GM12891 (cell line): ENCODE measurements at regions not wholly inside any gene's neighbourhood (a gene's known extent, or its start where the extent isn't known, plus 50 kb on each side); places are given as distances from the start of the nearest gene placed in this dataset.

Experiments used
- PAX5 ChIP-seq: IDR thresholded peaks from 2 replicates; pipeline ENCODE4 v1.6.1; 2011; ENCODE audit warnings: low read length, moderate library complexity, mild to moderate bottlenecking; ENCODE audit not compliant: insufficient read depth, severe bottlenecking
- POLR2A ChIP-seq: IDR thresholded peaks from 2 replicates; pipeline ENCODE4 v1.6.1; 2011; ENCODE audit warnings: low read depth, low read length, control low read depth
- POLR2AphosphoS5 ChIP-seq: IDR thresholded peaks from 2 replicates; pipeline ENCODE4 v1.6.1; 2011; ENCODE audit warnings: low read depth, low read length, control low read depth
- POU2F2 ChIP-seq: IDR thresholded peaks from 2 replicates; pipeline ENCODE4 v1.6.1; 2011; ENCODE audit warnings: low read depth, mild to moderate bottlenecking, control low read depth, low read length, moderate library complexity
- SPI1 ChIP-seq: IDR thresholded peaks from 2 replicates; pipeline ENCODE4 v1.6.1; 2011; ENCODE audit warnings: low read depth, low read length, control low read depth
- TAF1 ChIP-seq: IDR thresholded peaks from 2 replicates; pipeline ENCODE4 v1.6.1; 2011; ENCODE audit warnings: low read depth, low read length, control low read depth

- TF ChIP-seq POLR2A (no peak), POLR2AphosphoS5 (no peak), PAX5 (no peak), TAF1 (no peak), SPI1 (no peak), POU2F2 (no peak)
Measured at GRCh38 chr2:147293991-147294824, 550.6 kb upstream of the ACVR2A start.
